ENCODE measurements at regions not wholly inside any gene's neighbourhood (a gene's known extent, or its start where the extent isn't known, plus 50 kb on each side); places are given as distances from the start of the nearest gene placed in this dataset.
"Not testable (repeated sequence)": the region's sequence is repeated elsewhere in the genome, so short reads cannot be mapped to it uniquely, and the experiment has no call there.

GRCh38 chr10:44004913-44005787, 356.5 kb upstream of the ZNF32 start:
- Histone ChIP-seq H3K4me3 (no peak overlapping the region), H3K27ac (no peak overlapping the region), H3K36me3 (no peaks in the 10 kb centered on the region), H3K4me1 (peaks cover 0 to 18% (median 0%) of the 10 kb centered on the region in 4 donors), H3K27me3 (no peaks in the 10 kb centered on the region), H3K9me3 (no peaks in the 10 kb centered on the region)
- no peak for DNase-seq (ENCODE audit: low spot score in 2 of 2)
- TF ChIP-seq CTCF (IDR thresholded peaks at IDR 0.05) (no peak), POLR2A (IDR thresholded peaks at IDR 0.05) (no peak), EP300 (IDR thresholded peaks at IDR 0.05) (no peak)
- WGBS, 2 donors, result 89 to 91% methylated on average over 43 of the region's 43 CpGs

- no peak for DNase-seq (ENCODE audit: low spot score in 2 of 2)
- no peaks in the 10 kb centered on the region for H3K27me3 ChIP-seq
- no peaks in the 10 kb centered on the region for H3K9me3 ChIP-seq
- no peak overlapping the region for H3K27ac ChIP-seq
- H3K36me3 ChIP-seq, result no peaks in the 10 kb centered on the region
- TF ChIP-seq CTCF (IDR thresholded peaks at IDR 0.05), result no peak
- TF ChIP-seq EP300 (IDR thresholded peaks at IDR 0.05), result no peak
- no peak for TF ChIP-seq POLR2A (IDR thresholded peaks at IDR 0.05)
- no peak overlapping the region for H3K4me3 ChIP-seq
- WGBS, 2 donors, result 62 to 85% methylated on average over 4 of the region's 4 CpGs
- peaks cover 0 to 7% (median 0%) of the 10 kb centered on the region in 4 donors for H3K4me1 ChIP-seq
Measured at GRCh38 chr10:43998021-43998809, 349.5 kb upstream of the ZNF32 start.

- no peak for DNase-seq (ENCODE audit: low spot score in 2 of 2)
- WGBS, 2 donors, result 75 to 81% methylated on average over 3 of the region's 3 CpGs
- TF ChIP-seq EP300 (IDR thresholded peaks at IDR 0.05) (no peak), CTCF (IDR thresholded peaks at IDR 0.05) (no peak), POLR2A (IDR thresholded peaks at IDR 0.05) (no peak)
Measured at GRCh38 chr10:43997330-43997729, 348.6 kb upstream of the ZNF32 start.

GRCh38 chr10:43994539-43994938, 345.9 kb upstream of the ZNF32 start:
- H3K4me3 ChIP-seq, result no peak overlapping the region
- TF ChIP-seq EP300 (IDR thresholded peaks at IDR 0.05) (no peak), POLR2A (IDR thresholded peaks at IDR 0.05) (no peak), CTCF (IDR thresholded peaks at IDR 0.05) (no peak)
- no peaks in the 10 kb centered on the region for H3K36me3 ChIP-seq
- peaks cover 0 to 8% (median 0%) of the 10 kb centered on the region in 4 donors for H3K9me3 ChIP-seq
- WGBS, 2 donors, result 94% methylated on average over 2 of the region's 2 CpGs
- H3K27me3 ChIP-seq, result no peaks in the 10 kb centered on the region
- no peak overlapping the region for H3K27ac ChIP-seq
- H3K4me1 ChIP-seq, result peaks cover 0 to 7% (median 0%) of the 10 kb centered on the region in 4 donors
- DNase-seq (ENCODE audit: low spot score in 2 of 2), result no peak

More at GRCh38 chr10:43997330-43997729, 348.6 kb upstream of the ZNF32 start:
- no peak overlapping the region for H3K4me3 ChIP-seq
- no peak overlapping the region for H3K27ac ChIP-seq
- peaks cover 0 to 3% (median 0%) of the 10 kb centered on the region in 4 donors for H3K9me3 ChIP-seq
- H3K27me3 ChIP-seq, result no peaks in the 10 kb centered on the region
- H3K4me1 ChIP-seq, result peaks cover 0 to 7% (median 0%) of the 10 kb centered on the region in 4 donors
- H3K36me3 ChIP-seq, result no peaks in the 10 kb centered on the region

GRCh38 chr10:43992816-43993215, 344.1 kb upstream of the ZNF32 start:
- not testable (repeated sequence) for H3K36me3 ChIP-seq; H3K27ac ChIP-seq; DNase-seq (ENCODE audit: low spot score in 2 of 2); H3K27me3 ChIP-seq; H3K4me3 ChIP-seq; H3K4me1 ChIP-seq; H3K9me3 ChIP-seq
- WGBS, 2 donors, result 90 to 95% methylated on average over 18 to 19 of the region's 19 CpGs

Data from tibial nerve (tissue), 4 donors.